ENCODE measurements at regions not wholly inside any gene's neighbourhood (a gene's known extent, or its start where the extent isn't known, plus 50 kb on each side); places are given as distances from the start of the nearest gene placed in this dataset.

DNA sequence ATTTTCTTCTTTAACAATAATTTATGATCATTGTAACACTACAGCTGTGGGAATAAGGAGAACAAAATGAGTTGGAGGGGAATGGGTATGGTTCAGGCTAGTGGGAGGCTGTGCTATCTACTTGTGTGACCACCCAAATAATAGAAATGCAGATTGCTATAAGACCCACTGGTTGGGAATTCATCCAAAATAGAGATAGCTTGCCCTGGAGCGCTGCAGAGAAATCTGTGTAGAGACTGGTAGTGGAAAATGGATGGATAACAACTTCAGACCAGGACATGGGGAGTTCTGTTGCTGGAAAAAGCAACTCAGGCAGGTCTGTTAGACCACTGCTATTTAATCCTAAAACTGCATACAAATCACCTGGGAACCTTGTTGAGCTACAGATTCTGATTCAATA lies 137.1 kb upstream of the MKLN1 start:
- TF ChIP-seq, protein P1, sequence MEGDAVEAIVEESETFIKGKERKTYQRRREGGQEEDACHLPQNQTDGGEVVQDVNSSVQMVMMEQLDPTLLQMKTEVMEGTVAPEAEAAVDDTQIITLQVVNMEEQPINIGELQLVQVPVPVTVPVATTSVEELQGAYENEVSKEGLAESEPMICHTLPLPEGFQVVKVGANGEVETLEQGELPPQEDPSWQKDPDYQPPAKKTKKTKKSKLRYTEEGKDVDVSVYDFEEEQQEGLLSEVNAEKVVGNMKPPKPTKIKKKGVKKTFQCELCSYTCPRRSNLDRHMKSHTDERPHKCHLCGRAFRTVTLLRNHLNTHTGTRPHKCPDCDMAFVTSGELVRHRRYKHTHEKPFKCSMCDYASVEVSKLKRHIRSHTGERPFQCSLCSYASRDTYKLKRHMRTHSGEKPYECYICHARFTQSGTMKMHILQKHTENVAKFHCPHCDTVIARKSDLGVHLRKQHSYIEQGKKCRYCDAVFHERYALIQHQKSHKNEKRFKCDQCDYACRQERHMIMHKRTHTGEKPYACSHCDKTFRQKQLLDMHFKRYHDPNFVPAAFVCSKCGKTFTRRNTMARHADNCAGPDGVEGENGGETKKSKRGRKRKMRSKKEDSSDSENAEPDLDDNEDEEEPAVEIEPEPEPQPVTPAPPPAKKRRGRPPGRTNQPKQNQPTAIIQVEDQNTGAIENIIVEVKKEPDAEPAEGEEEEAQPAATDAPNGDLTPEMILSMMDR (IDR thresholded peaks at IDR 0.05), result no peak
- TF ChIP-seq POLR2A (IDR thresholded peaks at IDR 0.05), result no peak
